H9 (cell line): ENCODE measurements at regions not wholly inside any gene's neighbourhood (a gene's known extent, or its start where the extent isn't known, plus 50 kb on each side); places are given as distances from the start of the nearest gene placed in this dataset.

Experiments used
- DNase-seq: peaks from one replicate; pipeline ENCODE4 v3.0.0-alpha.2; 2017
- H2AFZ ChIP-seq: one replicate; pipeline ENCODE4 v1.6.1; 2013; ENCODE audit warnings: mild to moderate bottlenecking, low read length, control low read depth, moderate library complexity
- H2AK5ac ChIP-seq: 2 replicates; pipeline ENCODE4 v1.6.1; 2013; ENCODE audit warnings: low read length, control low read depth, mixed read lengths; ENCODE audit not compliant: insufficient read length
- H2BK120ac ChIP-seq: one replicate; pipeline ENCODE4 v1.6.1; 2013; ENCODE audit warnings: low read depth, mild to moderate bottlenecking, low read length, control low read depth, inconsistent platforms; ENCODE audit not compliant: poor library complexity, severe bottlenecking
- H2BK12ac ChIP-seq: 2 replicates; pipeline ENCODE4 v1.6.1; 2013; ENCODE audit warnings: low read length, control low read depth, mixed read lengths, low read depth; ENCODE audit not compliant: insufficient read length
- H2BK15ac ChIP-seq: 2 replicates; pipeline ENCODE4 v1.6.1; 2013; ENCODE audit warnings: low read depth, low read length, control low read depth
- H2BK20ac ChIP-seq: one replicate; pipeline ENCODE4 v1.6.1; 2013; ENCODE audit warnings: low read depth, mild to moderate bottlenecking, low read length, control low read depth, inconsistent platforms; ENCODE audit not compliant: poor library complexity, severe bottlenecking
- H2BK5ac ChIP-seq: 2 replicates; pipeline ENCODE4 v1.6.1; 2013; ENCODE audit warnings: low read length, control low read depth, mixed read lengths; ENCODE audit not compliant: insufficient read length
- H3K14ac ChIP-seq: 2 replicates; pipeline ENCODE4 v1.6.1; 2013; ENCODE audit warnings: low read length, control low read depth; ENCODE audit not compliant: insufficient read depth
- H3K18ac ChIP-seq: 2 replicates; pipeline ENCODE4 v1.6.1; 2013; ENCODE audit warnings: low read depth, mild to moderate bottlenecking, mixed read lengths, low read length, control low read depth; ENCODE audit not compliant: insufficient read length
- H3K23ac ChIP-seq: 2 replicates; pipeline ENCODE4 v1.6.1; 2013; ENCODE audit warnings: low read length, control low read depth, mixed read lengths, low read depth; ENCODE audit not compliant: insufficient read length
- H3K23me2 ChIP-seq: 2 replicates; pipeline ENCODE4 v1.6.1; 2013; ENCODE audit warnings: low read depth, mild to moderate bottlenecking, mixed read lengths, low read length, control low read depth; ENCODE audit not compliant: insufficient read length, poor library complexity, severe bottlenecking
- H3K27ac ChIP-seq: 2 replicates; pipeline ENCODE4 v1.5.1; 2013; ENCODE audit warnings: low read length, control low read depth, mixed read lengths, low read depth; ENCODE audit not compliant: insufficient read length
- H3K27me3 ChIP-seq: 2 replicates; pipeline ENCODE4 v1.6.1; 2013; ENCODE audit warnings: low read length, control low read depth, inconsistent platforms; ENCODE audit not compliant: insufficient read depth
- H3K4ac ChIP-seq: 2 replicates; pipeline ENCODE4 v1.6.1; 2013; ENCODE audit warnings: low read depth, mild to moderate bottlenecking, control low read depth, inconsistent platforms, low read length, moderate library complexity
- H3K4me1 ChIP-seq: 2 replicates; pipeline ENCODE4 v1.6.1; 2013; ENCODE audit warnings: low read length, control low read depth, inconsistent platforms; ENCODE audit not compliant: insufficient read depth
- H3K4me2 ChIP-seq: 2 replicates; pipeline ENCODE4 v1.6.1; 2013; ENCODE audit warnings: low read length, control low read depth, mixed read lengths; ENCODE audit not compliant: insufficient read length, insufficient read depth
- H3K56ac ChIP-seq: 2 replicates; pipeline ENCODE4 v1.6.1; 2013; ENCODE audit warnings: low read depth, mild to moderate bottlenecking, mixed read lengths, low read length, control low read depth; ENCODE audit not compliant: insufficient read length
- H3K79me1 ChIP-seq: 2 replicates; pipeline ENCODE4 v1.6.1; 2013; ENCODE audit warnings: low read depth, mild to moderate bottlenecking, moderate library complexity, low read length, control low read depth, inconsistent platforms; ENCODE audit not compliant: insufficient read depth, poor library complexity, severe bottlenecking
- H3K79me2 ChIP-seq: 2 replicates; pipeline ENCODE4 v1.6.1; 2013; ENCODE audit warnings: low read length, control low read depth, inconsistent platforms; ENCODE audit not compliant: insufficient read depth
- H3K9ac ChIP-seq: 2 replicates; pipeline ENCODE4 v1.6.1; 2013; ENCODE audit warnings: low read length, control low read depth, mixed read lengths; ENCODE audit not compliant: insufficient read length; ENCODE audit errors: extremely low read depth
- H3K9me3 ChIP-seq: one replicate; pipeline ENCODE4 v1.6.1; 2013; ENCODE audit warnings: low read depth, low read length, inconsistent platforms; ENCODE audit not compliant: control insufficient read depth
- H3T11ph ChIP-seq: one replicate; pipeline ENCODE4 v1.6.1; 2013; ENCODE audit warnings: mild to moderate bottlenecking, low read length, control low read depth, inconsistent platforms
- H4K20me1 ChIP-seq: one replicate; pipeline ENCODE4 v1.6.1; 2013; ENCODE audit not compliant: control insufficient read depth, insufficient read length, insufficient read depth
- H4K5ac ChIP-seq: 2 replicates; pipeline ENCODE4 v1.6.1; 2013; ENCODE audit warnings: low read depth, mild to moderate bottlenecking, mixed read lengths, low read length, control low read depth; ENCODE audit not compliant: insufficient read length
- H4K8ac ChIP-seq: replicated peaks from 2 replicates; pipeline ENCODE4 v1.6.1; 2013; ENCODE audit warnings: low read length, control low read depth, mixed read lengths, low read depth; ENCODE audit not compliant: insufficient read length
- H4K91ac ChIP-seq: 2 replicates; pipeline ENCODE4 v1.6.1; 2013; ENCODE audit warnings: low read depth, mild to moderate bottlenecking, moderate library complexity, mixed read lengths, low read length, control low read depth; ENCODE audit not compliant: insufficient read length
- H3K27ac Mint-ChIP-seq, 3 experiments: 2 replicates in 2 of 3; 3 replicates in 1 of 3; pipeline ENCODE4 v1.8.0; 2020 to 2021; ENCODE audit warnings: mixed read lengths in 3 of 3, mild to moderate bottlenecking in 1 of 3, moderate library complexity in 1 of 3
- H3K27me3 Mint-ChIP-seq: 2 replicates; pipeline ENCODE4 v1.8.0; 2021; ENCODE audit warnings: low read depth, mild to moderate bottlenecking, moderate library complexity, mixed read lengths
- H3K36me3 Mint-ChIP-seq, 3 experiments: 2 replicates in 2 of 3; 3 replicates in 1 of 3; pipeline ENCODE4 v1.8.0; 2020 to 2021; ENCODE audit warnings: low read depth in 3 of 3, mixed read lengths in 3 of 3; ENCODE audit not compliant: insufficient read depth in 1 of 3
- H3K4me1 Mint-ChIP-seq, 2 experiments: 2 replicates each; pipeline ENCODE4 v1.8.0; 2020; ENCODE audit warnings: mixed read lengths in 2 of 2
- H3K4me3 Mint-ChIP-seq, 2 experiments: 2 replicates in 1 of 2; 3 replicates in 1 of 2; pipeline ENCODE4 v1.8.0; 2020 to 2021; ENCODE audit warnings: mild to moderate bottlenecking in 2 of 2, mixed read lengths in 2 of 2, moderate library complexity in 1 of 2
- H3K9me3 Mint-ChIP-seq, 2 experiments: 2 replicates in 1 of 2; 3 replicates in 1 of 2; pipeline ENCODE4 v1.8.0; 2020; ENCODE audit warnings: mild to moderate bottlenecking in 2 of 2, mixed read lengths in 2 of 2, moderate library complexity in 1 of 2
- WGBS: extraction: QIAGEN DNeasy Blood & Tissue Kit; methylation state at CpG from one replicate; pipeline ENCODE4 v1.1.7; 2013; ENCODE audit warnings: missing lambda C conversion rate, low lambda C conversion rate, mixed read lengths; ENCODE audit not compliant: insufficient read length; ENCODE audit errors: extremely low coverage; 5-methylcytosine and 5-hydroxymethylcytosine counted together
- TF ChIP-seq, protein P1 (sequence below): fragments of 200-600 bp; sonication (generic); conservative IDR thresholded peaks from 3 replicates; pipeline ENCODE4 v1.8.0; 2021; ENCODE audit warnings: antibody characterized with exemption, mild to moderate bottlenecking

DNA sequence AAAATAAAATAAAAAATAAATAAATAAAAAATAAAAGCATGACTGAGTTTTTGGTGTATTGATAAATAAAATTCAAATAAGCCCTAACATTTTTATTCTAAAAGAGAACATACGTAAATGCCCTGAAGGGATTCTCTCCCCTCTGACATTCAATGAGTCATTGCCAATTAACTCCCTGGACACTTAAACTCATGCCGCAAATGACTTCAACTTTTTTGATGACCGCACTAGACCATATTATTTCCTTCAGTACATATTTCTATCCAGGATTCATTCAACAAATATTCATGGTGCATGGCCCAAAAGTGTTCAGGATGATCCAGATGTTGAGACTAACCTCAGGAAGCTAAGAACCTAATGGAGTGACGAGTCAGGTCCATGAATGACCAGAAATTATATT lies 195.9 kb upstream of the LRRN1 start:
- Histone ChIP-seq H3T11ph (no peak overlapping the region), H3K9ac (no peak overlapping the region), H3K4me1 (peaks cover 6% of the 10 kb centered on the region; the same call in 1 of the 2 replicates), H3K56ac (no peak overlapping the region), H4K91ac (no peak overlapping the region), H3K27ac (no peak overlapping the region), H3K27me3 (no peaks in the 10 kb centered on the region), H3K4ac (no peak overlapping the region), H2BK15ac (no peak overlapping the region), H2BK12ac (no peak overlapping the region), H2BK120ac (no peak overlapping the region), H3K23me2 (no peaks in the 10 kb centered on the region), H3K14ac (no peak overlapping the region), H3K4me2 (no peak overlapping the region), H4K5ac (no peak overlapping the region), H4K20me1 (no peaks in the 10 kb centered on the region), H3K9me3 (no peaks in the 10 kb centered on the region), H2AFZ (no peak overlapping the region), H2AK5ac (no peak overlapping the region), H4K8ac (no peak overlapping the region), H3K79me2 (no peaks in the 10 kb centered on the region), H3K18ac (no peak overlapping the region), H3K23ac (no peak overlapping the region), H3K79me1 (no peaks in the 10 kb centered on the region), H2BK5ac (no peak overlapping the region), H2BK20ac (no peak overlapping the region)
- Mint-ChIP-seq H3K4me3 (no peak overlapping the region), H3K27ac (no peak overlapping the region), H3K4me1 (peaks cover 12 to 25% of the 10 kb centered on the region in 2 experiments), H3K27me3 (peaks cover 3% of the 10 kb centered on the region), H3K9me3 (no peaks in the 10 kb centered on the region; a peak in 1 of 5 replicates), H3K36me3 (no peaks in the 10 kb centered on the region; a peak in 1 of 7 replicates)
- no peak for DNase-seq
- TF ChIP-seq, protein P1, sequence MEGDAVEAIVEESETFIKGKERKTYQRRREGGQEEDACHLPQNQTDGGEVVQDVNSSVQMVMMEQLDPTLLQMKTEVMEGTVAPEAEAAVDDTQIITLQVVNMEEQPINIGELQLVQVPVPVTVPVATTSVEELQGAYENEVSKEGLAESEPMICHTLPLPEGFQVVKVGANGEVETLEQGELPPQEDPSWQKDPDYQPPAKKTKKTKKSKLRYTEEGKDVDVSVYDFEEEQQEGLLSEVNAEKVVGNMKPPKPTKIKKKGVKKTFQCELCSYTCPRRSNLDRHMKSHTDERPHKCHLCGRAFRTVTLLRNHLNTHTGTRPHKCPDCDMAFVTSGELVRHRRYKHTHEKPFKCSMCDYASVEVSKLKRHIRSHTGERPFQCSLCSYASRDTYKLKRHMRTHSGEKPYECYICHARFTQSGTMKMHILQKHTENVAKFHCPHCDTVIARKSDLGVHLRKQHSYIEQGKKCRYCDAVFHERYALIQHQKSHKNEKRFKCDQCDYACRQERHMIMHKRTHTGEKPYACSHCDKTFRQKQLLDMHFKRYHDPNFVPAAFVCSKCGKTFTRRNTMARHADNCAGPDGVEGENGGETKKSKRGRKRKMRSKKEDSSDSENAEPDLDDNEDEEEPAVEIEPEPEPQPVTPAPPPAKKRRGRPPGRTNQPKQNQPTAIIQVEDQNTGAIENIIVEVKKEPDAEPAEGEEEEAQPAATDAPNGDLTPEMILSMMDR, result no peak
- no CpG with 5 or more reads among the region's 4 CpGs for WGBS
